HG03432 (cell line): ENCODE measurements at regions not wholly inside any gene's neighbourhood (a gene's known extent, or its start where the extent isn't known, plus 50 kb on each side); places are given as distances from the start of the nearest gene placed in this dataset.

Source experiments
- ATAC-seq: cut with Tn5 transposase; IDR thresholded peaks from one replicate; pipeline ENCODE4 v1.9.1; 2021; ENCODE audit warnings: mild to moderate bottlenecking, moderate library complexity; ENCODE audit not compliant: unreplicated experiment

DNA sequence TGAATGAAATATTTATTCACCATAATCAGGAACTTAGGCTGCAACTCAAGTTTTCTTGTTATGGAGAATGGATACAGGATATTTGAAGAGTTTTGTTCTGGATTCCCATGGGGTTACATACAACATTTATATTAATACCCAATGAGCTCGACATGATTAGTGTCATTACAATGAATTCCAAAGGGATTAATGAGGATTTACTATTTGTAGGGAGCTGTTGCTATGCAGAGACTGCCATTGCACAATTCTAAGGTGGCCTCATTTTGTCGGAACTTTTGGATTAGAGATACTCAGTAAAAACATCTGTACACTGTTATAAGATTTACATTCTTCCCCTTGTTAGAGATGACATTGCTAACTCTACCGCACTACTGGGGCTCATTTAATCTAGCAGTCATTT is 586.8 kb upstream of the MAP3K7 start:
- no peak for ATAC-seq

DNA sequence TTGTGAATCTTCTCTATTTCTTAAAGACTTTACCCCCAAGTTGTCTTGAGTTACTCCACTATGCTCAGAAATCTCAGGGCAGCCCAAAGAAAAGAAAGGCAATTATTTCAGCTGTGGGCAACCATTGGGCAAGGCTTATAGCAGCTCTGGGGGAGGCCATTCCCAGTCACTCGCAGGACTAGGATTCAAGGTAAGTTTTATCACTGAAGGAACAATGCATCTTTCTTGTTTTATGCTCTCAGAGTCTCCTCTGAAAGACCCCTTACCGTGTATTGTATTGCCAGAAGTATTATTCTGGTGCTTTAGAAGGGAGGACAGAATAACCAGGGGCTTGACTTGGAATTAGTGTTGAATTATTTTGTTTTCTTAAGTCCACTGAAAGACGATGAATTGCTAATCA is 586.3 kb upstream of the MAP3K7 start:
- no peak for ATAC-seq

DNA sequence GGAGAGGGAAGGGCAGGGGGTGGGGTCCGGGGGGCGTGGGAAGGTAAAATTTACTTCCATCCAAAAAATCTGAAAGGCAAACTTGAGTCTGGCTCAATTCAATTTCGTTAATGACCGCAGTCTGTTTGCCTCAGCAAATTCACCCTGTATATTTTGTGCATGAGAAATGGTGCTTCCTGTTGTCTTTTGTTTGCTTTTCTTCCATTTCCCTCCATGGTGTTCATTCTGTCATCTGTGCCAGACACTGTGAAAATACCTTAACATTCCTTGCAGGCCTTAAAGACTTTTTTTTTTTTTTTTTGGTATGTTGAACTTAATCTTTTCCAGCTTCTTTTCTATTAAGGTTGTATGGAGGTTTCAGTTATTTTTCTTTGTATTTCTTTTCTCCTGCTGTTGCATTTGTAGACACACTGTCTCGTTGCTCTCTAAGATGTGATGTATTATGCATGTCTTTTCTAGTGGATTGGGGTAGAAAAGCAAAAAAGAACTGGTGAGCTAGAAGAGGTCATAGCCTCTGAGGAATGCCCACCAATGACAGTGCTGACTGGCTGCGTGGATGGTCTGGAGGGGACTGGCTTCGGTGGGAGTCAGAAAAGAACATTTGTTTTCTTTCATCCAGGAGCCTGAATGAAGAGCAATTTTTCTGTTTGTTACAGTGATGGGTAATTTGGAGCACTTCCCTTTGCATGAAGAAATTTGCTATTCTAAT is 585.0 kb upstream of the MAP3K7 start:
- no peak for ATAC-seq

DNA sequence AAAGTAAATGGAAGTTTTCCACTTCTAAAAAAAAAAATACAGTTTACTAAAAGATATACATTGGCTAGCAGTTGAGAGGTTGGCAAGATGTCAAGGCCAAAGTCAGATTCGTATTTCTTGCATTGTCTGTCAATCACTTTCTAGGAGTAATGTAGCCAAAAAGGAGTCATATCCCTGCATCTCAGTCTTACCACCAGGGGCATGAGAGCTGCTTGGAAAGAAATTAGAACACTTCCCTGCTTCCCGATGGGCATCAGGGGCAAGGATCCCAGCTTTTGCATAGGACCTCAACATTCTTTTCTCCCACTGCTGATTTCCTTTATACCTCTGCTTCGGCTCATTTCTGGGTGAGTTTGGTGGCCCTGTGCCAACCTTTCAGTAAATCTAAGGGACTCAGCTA is 581.0 kb upstream of the MAP3K7 start:
- no peak for ATAC-seq

GRCh38 chr6:91166271-91167046 is 579.6 kb upstream of the MAP3K7 start:
- no peak for ATAC-seq

DNA sequence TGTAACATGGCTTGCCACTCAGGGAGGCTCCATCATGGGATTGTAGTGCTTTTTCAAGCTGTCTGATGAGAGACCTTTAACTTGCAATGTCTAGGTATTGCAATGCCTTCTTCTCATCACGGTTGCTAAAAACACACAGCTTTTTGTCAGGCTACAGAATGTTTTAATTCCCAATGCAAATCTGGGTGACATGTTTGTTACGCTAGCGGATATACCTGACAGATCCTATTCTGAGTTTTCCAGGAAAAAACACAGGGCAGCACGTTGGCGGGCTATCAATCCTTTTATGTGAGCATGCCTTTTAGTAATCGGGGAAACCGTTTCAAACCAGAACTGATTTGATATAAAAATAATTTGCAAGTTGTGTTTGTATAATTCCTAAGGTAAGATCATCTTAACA is 577.2 kb upstream of the MAP3K7 start:
- no peak for ATAC-seq

DNA sequence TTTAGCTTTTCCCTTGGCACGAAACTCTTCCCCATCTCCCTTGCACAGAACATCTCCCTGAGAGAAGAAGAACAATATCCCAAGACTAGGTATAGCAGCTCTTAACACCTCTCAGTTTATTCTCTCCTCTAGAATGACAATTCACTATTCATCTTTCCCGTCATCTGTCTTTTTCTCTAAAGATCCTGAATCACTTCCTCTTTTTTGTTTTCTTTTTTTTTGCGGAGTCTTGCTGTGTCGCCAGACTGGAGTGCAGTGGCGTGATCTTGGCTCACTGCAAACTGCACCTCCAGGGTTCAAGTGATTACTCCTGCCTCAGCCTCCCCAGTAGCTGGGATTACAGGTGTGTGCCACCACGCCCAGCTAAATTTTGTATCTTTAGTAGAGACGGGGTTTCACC is 574.4 kb upstream of the MAP3K7 start:
- no peak for ATAC-seq

DNA sequence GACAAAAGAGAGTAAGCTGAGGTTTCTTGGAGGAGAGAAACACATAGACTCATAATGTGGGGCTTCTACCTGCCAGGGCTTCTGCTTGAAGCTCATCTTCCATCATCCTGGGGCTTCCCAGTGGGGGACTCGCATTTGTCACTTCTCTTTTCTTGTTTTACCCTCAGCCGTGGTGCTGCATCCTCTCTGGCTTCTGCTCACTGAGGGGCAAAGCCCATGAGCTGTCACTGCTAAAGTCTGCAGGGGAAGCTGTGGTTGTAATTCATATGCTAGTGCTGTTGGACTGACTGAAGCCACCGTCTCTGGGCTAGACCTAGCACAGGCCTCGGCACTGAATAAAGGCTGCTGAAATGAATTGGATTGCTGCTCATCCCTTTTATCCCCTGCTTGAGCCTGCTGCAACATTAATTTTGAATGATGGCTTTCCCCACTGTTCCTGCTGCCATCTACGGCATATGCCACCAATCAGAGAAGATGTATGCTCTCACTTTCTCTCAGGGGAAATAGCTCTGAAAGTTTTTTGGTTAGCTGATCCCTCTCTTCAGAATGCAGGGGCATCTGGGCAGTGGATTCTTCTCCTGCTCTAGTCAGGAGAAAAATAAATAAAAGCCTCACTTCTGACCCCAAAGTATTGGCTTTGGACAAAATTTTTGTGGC is 568.4 kb upstream of the MAP3K7 start:
- peak; percentile 82 for ATAC-seq

DNA sequence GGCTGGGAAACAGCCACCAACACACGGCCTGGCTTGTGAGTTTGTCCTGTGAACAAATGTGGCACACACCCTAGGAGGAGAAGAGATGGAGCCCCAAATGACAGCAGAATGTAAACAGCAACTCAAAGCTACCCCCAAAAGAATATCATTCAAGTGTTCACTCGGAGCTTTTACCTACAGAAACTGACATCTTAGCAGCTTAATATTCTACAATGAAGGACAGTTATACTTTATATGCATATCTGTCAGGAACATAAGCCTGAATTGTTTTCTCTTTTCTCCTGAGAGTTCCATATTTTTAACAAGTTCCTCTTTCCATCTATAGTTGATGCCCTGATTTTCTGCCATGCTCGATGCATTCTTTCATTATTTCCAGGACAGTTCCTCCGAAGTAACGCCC is 566.0 kb upstream of the MAP3K7 start:
- no peak for ATAC-seq

DNA sequence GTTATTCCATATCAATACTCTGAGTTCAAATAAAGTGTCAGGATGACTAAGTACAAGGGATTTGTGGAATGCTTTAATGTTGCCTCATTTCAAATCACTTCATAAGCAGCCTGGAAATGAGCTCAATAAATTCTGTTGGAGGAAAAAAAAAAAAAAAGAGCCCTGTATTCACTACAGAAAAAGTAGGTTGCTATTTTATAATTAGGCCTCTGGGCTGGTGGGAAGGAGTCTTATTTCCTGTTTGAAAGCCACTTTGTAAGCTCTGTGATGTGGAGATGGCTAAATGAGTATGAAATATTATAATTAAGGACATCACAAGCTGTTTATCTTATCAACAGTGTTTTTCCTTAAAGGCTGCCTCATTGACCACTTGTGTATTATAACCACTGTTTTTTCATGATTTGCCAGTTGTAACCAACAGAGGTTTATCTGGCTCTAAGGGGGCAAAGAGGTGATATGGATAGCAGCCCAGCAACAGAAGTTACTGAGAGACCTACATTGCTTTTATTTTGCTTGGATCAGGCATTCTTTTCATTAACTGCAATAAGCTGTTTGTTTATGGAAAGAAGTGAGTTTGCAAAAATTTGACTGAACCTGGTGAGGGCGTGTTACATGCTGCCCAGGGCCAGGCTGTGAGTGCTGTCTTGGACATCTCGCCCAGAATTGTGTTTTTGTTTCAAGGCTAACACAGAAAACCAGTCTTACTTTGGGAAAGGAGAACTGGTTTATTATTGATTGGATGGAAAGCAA is 563.3 kb upstream of the MAP3K7 start:
- no peak for ATAC-seq

DNA sequence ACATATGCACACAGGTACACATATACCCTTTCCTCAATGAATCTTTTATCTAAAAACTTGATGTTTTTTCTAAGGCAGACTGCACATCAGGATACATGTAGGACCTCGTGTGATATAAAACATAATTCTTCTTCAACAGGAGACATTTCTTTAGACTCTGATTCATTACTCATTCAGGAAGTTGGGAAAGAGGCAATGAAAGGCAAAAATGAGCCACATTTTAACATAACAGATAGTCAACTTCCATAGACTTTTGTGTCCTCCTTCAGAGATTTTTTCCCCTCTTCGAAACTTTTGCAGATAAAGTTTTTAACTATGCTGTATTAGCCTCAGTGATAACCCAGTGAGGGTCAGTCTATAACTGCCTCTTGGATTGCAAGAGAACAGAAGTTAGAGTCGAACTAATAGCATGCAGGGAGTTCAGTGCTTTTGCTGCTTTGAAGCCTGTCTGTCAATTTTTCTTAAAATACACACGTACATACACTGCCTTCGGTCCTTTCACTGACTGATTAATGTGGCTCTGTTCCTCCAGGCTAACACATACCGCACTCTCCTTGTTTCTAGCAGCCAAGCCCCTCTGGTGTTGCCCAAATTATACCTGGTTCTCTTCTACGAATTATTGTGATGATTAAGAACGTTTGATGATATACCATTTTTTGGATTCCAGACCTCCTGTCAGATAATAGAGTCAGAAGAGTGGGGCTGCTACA is 562.5 kb upstream of the MAP3K7 start:
- no peak for ATAC-seq

DNA sequence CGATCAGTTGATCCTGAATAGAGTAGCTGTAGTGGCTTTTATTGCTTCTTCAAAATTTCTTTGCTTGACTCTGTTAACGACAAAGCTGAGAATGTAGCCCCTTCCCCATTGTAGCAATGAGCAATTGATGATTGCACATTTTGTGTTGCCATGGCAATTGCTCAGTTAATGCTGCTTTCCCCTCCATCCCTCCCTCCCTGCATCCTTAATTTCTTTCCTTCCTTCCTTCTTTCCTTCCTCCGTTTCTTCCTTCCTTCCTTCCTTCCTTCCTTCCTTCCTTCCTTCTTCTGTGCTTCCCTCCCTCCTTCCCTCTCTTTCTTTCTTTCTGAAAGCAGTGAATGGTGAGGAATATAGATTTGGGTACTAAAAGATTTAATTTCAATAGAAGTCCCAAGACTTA is 557.3 kb upstream of the MAP3K7 start:
- ATAC-seq: no peak

- ATAC-seq: no peak
These were observed 555.3 kb upstream of the MAP3K7 start for GRCh38 chr6:91142154-91142553.

DNA sequence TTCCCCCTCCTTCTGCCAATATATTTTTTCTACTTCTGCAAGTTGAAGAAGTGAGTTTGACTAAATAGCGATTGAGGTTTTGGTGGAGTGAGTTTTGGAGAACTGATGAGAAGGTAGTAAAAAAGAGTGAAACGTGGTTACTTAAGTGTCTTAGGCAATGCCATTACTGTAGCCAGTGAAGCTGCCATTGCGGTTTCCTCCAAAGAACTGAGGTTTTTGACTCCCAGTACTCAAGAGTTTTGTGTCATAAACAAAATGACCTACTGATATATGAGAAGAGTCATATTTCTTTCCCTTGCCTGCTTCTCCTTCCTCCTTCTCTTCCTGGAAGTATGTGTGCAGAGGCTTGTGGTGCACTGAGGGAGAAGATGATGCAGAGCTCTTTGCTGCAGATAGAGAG is 554.5 kb upstream of the MAP3K7 start:
- ATAC-seq: no peak

DNA sequence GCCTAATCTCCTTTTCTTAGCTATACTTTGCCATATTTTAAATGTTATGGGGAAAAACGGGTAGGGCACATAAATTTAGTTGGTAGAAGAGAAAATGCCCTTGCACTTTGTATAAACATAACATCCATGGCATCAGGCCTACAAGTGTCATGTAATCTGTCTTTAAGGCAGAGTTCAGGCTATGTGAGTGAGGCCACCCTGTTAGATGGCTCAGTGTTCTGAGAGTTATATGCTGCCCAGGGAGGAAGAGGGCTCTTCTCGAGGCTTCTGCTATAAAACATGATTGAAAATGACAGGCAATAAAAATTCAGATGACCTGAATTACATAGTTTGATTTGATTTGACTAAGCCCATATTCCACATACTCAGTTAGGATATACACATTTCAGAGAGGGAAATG is 553.6 kb upstream of the MAP3K7 start:
- ATAC-seq: no peak

DNA sequence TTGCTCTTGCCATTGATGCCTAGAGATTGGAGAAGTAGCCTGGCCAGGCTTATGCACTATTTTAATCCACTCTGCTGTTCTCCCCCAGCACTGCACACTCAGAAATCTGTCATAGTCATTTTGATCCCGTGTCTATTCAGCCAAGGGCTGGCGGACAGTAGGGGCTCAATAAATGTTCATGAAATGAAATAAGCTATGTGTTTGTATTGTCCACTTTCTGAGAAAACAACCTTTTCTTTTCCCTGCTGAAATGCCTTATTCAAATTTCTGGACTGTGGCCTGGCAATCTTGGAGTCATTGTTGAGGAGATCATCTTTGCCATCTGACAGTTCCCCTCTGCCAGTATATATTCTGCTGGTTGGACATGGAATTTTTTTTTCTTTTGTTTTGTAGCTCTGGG is 550.4 kb upstream of the MAP3K7 start:
- ATAC-seq: no peak

DNA sequence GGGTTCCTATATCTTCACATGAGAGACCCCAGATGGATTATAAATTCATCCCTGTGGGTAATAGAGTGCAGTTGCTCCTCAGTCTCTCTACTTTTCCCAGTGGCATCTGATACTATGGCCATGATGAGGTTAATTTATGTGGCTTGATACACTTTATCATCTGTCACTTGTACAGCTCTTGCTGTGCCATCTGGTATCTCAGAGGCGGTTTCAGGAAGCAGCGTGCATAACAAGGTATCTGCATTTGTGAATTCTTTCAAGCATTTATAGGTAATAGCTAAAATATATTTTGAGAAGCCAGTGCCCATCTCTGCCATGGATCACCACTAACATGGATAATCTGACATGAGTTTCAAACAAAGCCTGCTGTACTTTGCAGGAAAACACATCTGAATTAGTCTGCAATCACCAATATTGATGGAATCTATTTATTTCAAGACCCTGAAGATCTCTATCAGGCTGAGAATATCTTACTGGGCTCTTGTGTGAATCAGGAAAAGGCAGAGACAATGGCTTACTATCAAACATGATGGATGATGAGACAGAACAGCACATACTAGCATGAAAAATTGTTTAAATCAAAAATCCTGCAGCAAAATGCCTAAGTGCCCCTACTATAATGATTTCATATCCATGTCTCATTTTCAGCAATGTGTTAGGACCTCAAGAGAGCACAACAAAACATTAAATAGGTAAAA is 548.7 kb upstream of the MAP3K7 start:
- ATAC-seq: no peak

GRCh38 chr6:91132461-91132860 is 545.6 kb upstream of the MAP3K7 start:
- no peak for ATAC-seq

DNA sequence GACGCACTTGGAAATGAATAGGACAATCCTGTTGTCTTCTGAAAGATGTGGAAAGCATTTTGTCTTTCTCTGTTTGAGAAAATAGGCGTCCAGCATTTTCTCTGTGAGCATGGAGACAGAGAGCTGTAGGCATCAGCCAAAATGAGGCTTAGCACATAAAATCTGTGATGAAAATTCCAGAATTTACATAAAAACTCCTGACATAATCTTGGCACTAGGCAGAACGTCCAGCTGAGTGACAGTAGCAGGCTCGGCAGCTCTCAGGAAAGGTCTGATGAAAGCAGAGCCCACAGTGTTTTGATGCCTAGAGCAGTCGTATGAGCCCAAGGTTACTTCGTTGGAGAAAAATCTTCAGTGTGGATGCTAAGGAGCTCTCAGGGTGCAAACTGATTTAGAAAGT is 543.3 kb upstream of the MAP3K7 start:
- no peak for ATAC-seq

- no peak for ATAC-seq
These were observed 540.9 kb upstream of the MAP3K7 start for GRCh38 chr6:91127752-91128151.
